HG03521 (cell line): ENCODE measurements at regions not wholly inside any gene's neighbourhood (a gene's known extent, or its start where the extent isn't known, plus 50 kb on each side); places are given as distances from the start of the nearest gene placed in this dataset.
"Not testable (repeated sequence)": the region's sequence is repeated elsewhere in the genome, so short reads cannot be mapped to it uniquely, and the experiment has no call there.

Experiments used
- ATAC-seq: cut with Tn5 transposase; IDR thresholded peaks from one replicate; pipeline ENCODE4 v1.9.1; 2021; ENCODE audit warnings: mild to moderate bottlenecking, moderate library complexity; ENCODE audit not compliant: unreplicated experiment

- no peak for ATAC-seq
Measured at GRCh38 chr6:103456652-103457051, 1403.1 kb downstream of the HACE1 start.

GRCh38 chr6:103455275-103455674 is 1404.4 kb downstream of the HACE1 start:
- ATAC-seq, result no peak

- no peak for ATAC-seq
Measured at GRCh38 chr6:103409475-103409874, 1450.2 kb downstream of the HACE1 start.

- ATAC-seq, result no peak
Measured at GRCh38 chr6:103405321-103405720, 1454.4 kb downstream of the HACE1 start.

- ATAC-seq, result no peak
Measured at GRCh38 chr6:103404799-103405198, 1454.9 kb downstream of the HACE1 start.

- no peak for ATAC-seq
Measured at GRCh38 chr6:103396768-103397167, 1463.0 kb downstream of the HACE1 start.

- ATAC-seq, result no peak
Measured at GRCh38 chr6:103379272-103379671, 1480.4 kb downstream of the HACE1 start.

- ATAC-seq, result no peak
Measured at GRCh38 chr6:103367212-103367611, 1492.5 kb downstream of the HACE1 start.

- ATAC-seq, result no peak
Measured at GRCh38 chr6:103356531-103356930, 1503.2 kb downstream of the HACE1 start.

- no peak for ATAC-seq
Measured at GRCh38 chr6:103344554-103345163, 1515.1 kb downstream of the HACE1 start.

- ATAC-seq, result no peak
Measured at GRCh38 chr6:103335412-103335811, 1524.3 kb downstream of the HACE1 start.

- ATAC-seq, result no peak
Measured at GRCh38 chr6:103326760-103327757, 1532.7 kb downstream of the HACE1 start.

- ATAC-seq, result no peak
Measured at GRCh38 chr6:103313432-103313831, 1546.3 kb downstream of the HACE1 start.

- ATAC-seq, result not testable (repeated sequence)
Measured at GRCh38 chr6:103294376-103294775, 1565.3 kb downstream of the HACE1 start.

GRCh38 chr6:103284835-103285234 is 1574.9 kb downstream of the HACE1 start:
- ATAC-seq, result no peak

GRCh38 chr6:103280417-103280816 is 1579.3 kb downstream of the HACE1 start:
- no peak for ATAC-seq

GRCh38 chr6:103277936-103278335 is 1581.8 kb downstream of the HACE1 start:
- ATAC-seq, result no peak

- no peak for ATAC-seq
Measured at GRCh38 chr6:103273048-103273447, 1586.7 kb downstream of the HACE1 start.

- ATAC-seq, result no peak
Measured at GRCh38 chr6:103269581-103269980, 1590.1 kb downstream of the HACE1 start.

- ATAC-seq, result no peak
Measured at GRCh38 chr6:103268335-103268734, 1591.4 kb downstream of the HACE1 start.

GRCh38 chr6:103264020-103264419 is 1595.7 kb downstream of the HACE1 start:
- ATAC-seq, result no peak

GRCh38 chr6:103255132-103255531 is 1604.6 kb downstream of the HACE1 start:
- no peak for ATAC-seq
